Stomach (tissue), 4 donors: ENCODE measurements at regions not wholly inside any gene's neighbourhood (a gene's known extent, or its start where the extent isn't known, plus 50 kb on each side); places are given as distances from the start of the nearest gene placed in this dataset.

Experiments used
- CTCF ChIP-seq, 7 experiments: fragments of 450-650 bp in 4 of 7; fragments of 200-600 bp in 3 of 7; sonication (generic) in 3 of 7; IDR thresholded peaks; one replicate each; pipeline ENCODE4 v1.5.1; 2016 to 2019; ENCODE audit warnings: antibody characterized with exemption in 7 of 7, control low read depth in 2 of 7, mild to moderate bottlenecking in 1 of 7
- EP300 ChIP-seq: sonication (generic); formaldehyde crosslinking; IDR thresholded peaks from one replicate; pipeline ENCODE4 v1.6.1; 2017; ENCODE audit warnings: antibody characterized with exemption
- POLR2A ChIP-seq, 4 donors: fragments of 450-650 bp; IDR thresholded peaks; one replicate each; pipeline ENCODE4 v1.6.1; 2016; ENCODE audit warnings: antibody characterized with exemption in 4 of 4, control low read depth in 2 of 4, mild to moderate bottlenecking in 1 of 4, moderate library complexity in 1 of 4
- POLR2AphosphoS5 ChIP-seq, 3 donors: sonication (generic); formaldehyde crosslinking; IDR thresholded peaks; one replicate each; pipeline ENCODE4 v1.6.1; 2016; ENCODE audit warnings: antibody characterized with exemption in 3 of 3

GRCh38 chr9:116083837-116084236, 69.8 kb upstream of the PAPPA start:
- no peak for TF ChIP-seq CTCF (IDR thresholded peaks at IDR 0.05)
- TF ChIP-seq POLR2AphosphoS5 (IDR thresholded peaks at IDR 0.05), result no peak
- no peak for TF ChIP-seq EP300
- no peak for TF ChIP-seq POLR2A (IDR thresholded peaks at IDR 0.05)
